Activated CD4-positive, alpha-beta T cell treated with anti-CD3 and anti-CD28 coated beads, Interleukin-2, amount 10 ng/mL, durations not matched to agents 7 days and 5 days (primary cell): ENCODE measurements at regions not wholly inside any gene's neighbourhood (a gene's known extent, or its start where the extent isn't known, plus 50 kb on each side); places are given as distances from the start of the nearest gene placed in this dataset.

Experiments used
- CTCF ChIA-PET: fragments of 350-600 bp; sonication (Branson Sonifier 250); formaldehyde crosslinking; loops from one replicate; lab custom pipeline; 2021; ENCODE audit warnings: antibody characterized with exemption; lab: Charles Lee
- POLR2A ChIA-PET: fragments of 350-600 bp; sonication (Branson Sonifier 250); formaldehyde crosslinking; loops from one replicate; lab custom pipeline; 2021; ENCODE audit warnings: antibody characterized with exemption; lab: Charles Lee
- DNase-seq: peaks from one replicate; pipeline ENCODE4 v3.0.0-alpha.2; 2020
- H3K27ac Mint-ChIP-seq: one replicate; pipeline ENCODE4 v1.8.0; 2021; ENCODE audit warnings: mild to moderate bottlenecking, moderate library complexity, mixed read lengths
- H3K27me3 Mint-ChIP-seq: one replicate; pipeline ENCODE4 v1.8.0; 2021; ENCODE audit warnings: mixed read lengths
- H3K36me3 Mint-ChIP-seq: one replicate; pipeline ENCODE4 v1.8.0; 2021; ENCODE audit warnings: low read depth, mixed read lengths
- H3K4me1 Mint-ChIP-seq: one replicate; pipeline ENCODE4 v1.8.0; 2021; ENCODE audit warnings: mixed read lengths
- H3K4me3 Mint-ChIP-seq: one replicate; pipeline ENCODE4 v1.8.0; 2021; ENCODE audit warnings: mild to moderate bottlenecking, moderate library complexity, mixed read lengths
- H3K9me3 Mint-ChIP-seq: one replicate; pipeline ENCODE4 v1.8.0; 2021; ENCODE audit warnings: mixed read lengths

GRCh38 chr2:217713395-217714286 lies 289.2 kb downstream of the TNS1 start:
- H3K27me3 Mint-ChIP-seq, result peaks cover 3% of the 10 kb centered on the region
- no peaks in the 10 kb centered on the region for H3K36me3 Mint-ChIP-seq
- no peak overlapping the region for H3K4me3 Mint-ChIP-seq
- ChIA-PET CTCF (interaction anchor here (0.6 to 2.2 kb wide), 7 partner anchors 10 to 1031 kb away, joined by 3 to 7 read pairs (median 4); no protein-coding TSS in a partner anchor), POLR2A (no interaction called here)
- no peak overlapping the region for H3K27ac Mint-ChIP-seq
- no peaks in the 10 kb centered on the region for H3K9me3 Mint-ChIP-seq
- DNase-seq, result peak; percentile 72
- peaks cover 2% of the 10 kb centered on the region for H3K4me1 Mint-ChIP-seq

GRCh38 chr2:217712431-217712830 lies 290.4 kb downstream of the TNS1 start:
- Mint-ChIP-seq H3K9me3 (no peaks in the 10 kb centered on the region), H3K36me3 (no peaks in the 10 kb centered on the region), H3K27ac (no peak overlapping the region), H3K4me1 (peaks cover 2% of the 10 kb centered on the region), H3K27me3 (no peaks in the 10 kb centered on the region), H3K4me3 (no peak overlapping the region)
- no peak for DNase-seq
- POLR2A ChIA-PET, result no interaction called here
- CTCF ChIA-PET, result interaction anchor here (0.9 to 1.6 kb wide), 4 partner anchors 19 to 1030 kb away, joined by 3 to 5 read pairs (median 4); no protein-coding TSS in a partner anchor

DNA sequence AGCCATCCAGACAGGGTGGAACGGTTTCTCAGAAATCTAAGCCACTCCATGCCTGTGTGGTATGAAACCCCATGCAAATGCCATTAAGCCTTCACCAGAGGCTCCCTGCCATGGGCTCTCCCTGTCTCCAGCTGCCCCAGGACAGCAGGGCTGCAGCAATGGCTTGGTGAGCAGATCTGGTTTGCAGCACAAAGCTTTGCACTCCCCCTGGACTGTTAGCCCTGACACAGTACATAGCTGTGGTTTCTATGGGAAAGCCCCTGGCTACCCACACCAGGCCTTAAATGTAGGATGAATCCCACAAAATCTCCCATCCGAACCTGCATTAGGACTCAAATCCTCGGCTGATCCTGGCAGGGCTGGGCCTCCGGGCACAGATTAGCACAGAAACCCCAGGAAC lies 291.6 kb downstream of the TNS1 start:
- Mint-ChIP-seq H3K27ac (no peak overlapping the region), H3K27me3 (no peaks in the 10 kb centered on the region), H3K4me3 (no peak overlapping the region), H3K36me3 (no peaks in the 10 kb centered on the region), H3K4me1 (peaks cover 2% of the 10 kb centered on the region), H3K9me3 (no peaks in the 10 kb centered on the region)
- CTCF ChIA-PET, result no interaction called here
- POLR2A ChIA-PET, result no interaction called here
- DNase-seq, result no peak

DNA sequence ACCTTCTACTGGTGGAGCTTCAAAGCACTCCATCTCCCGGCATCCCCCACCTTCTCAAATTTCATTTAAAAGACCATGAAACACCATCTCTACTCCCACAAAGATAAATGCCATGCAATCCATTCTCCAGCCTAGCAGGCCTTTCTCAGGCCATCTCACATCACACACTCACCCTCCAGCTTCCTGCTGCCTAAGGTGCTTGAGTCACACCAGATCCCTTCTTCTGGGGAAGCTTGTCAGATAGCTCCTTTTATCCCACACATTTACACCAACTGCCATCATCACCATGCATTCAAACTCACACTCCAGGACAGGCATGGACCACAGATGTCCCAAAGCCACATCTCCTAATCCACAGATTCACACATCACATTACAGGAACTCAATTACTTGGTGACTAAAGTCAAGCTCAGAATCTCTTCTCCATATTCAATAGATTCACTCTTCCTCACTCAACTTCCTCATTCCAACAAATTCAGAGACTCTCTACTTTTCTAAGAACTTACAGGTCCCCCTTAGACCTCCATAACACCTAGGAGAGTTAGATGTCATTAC lies 292.5 kb downstream of the TNS1 start:
- DNase-seq, result no peak
- Mint-ChIP-seq H3K9me3 (no peaks in the 10 kb centered on the region), H3K36me3 (no peaks in the 10 kb centered on the region), H3K27me3 (no peaks in the 10 kb centered on the region), H3K27ac (no peak overlapping the region), H3K4me3 (no peak overlapping the region), H3K4me1 (peaks cover 2% of the 10 kb centered on the region)
- POLR2A ChIA-PET, result no interaction called here
- CTCF ChIA-PET, result interaction anchor here (1.0 kb wide), 1 partner anchor 13 kb away, joined by 3 read pairs; no protein-coding TSS in a partner anchor

GRCh38 chr2:217709478-217710210 lies 293.2 kb downstream of the TNS1 start:
- H3K9me3 Mint-ChIP-seq, result no peaks in the 10 kb centered on the region
- DNase-seq, result no peak
- no peak overlapping the region for H3K27ac Mint-ChIP-seq
- H3K4me1 Mint-ChIP-seq, result peaks cover 1% of the 10 kb centered on the region
- H3K36me3 Mint-ChIP-seq, result no peaks in the 10 kb centered on the region
- H3K27me3 Mint-ChIP-seq, result peaks cover 3% of the 10 kb centered on the region
- H3K4me3 Mint-ChIP-seq, result no peak overlapping the region
- POLR2A ChIA-PET, result no interaction called here
- CTCF ChIA-PET, result interaction anchor here (1.0 kb wide), 1 partner anchor 14 kb away, joined by 3 read pairs; no protein-coding TSS in a partner anchor

DNA sequence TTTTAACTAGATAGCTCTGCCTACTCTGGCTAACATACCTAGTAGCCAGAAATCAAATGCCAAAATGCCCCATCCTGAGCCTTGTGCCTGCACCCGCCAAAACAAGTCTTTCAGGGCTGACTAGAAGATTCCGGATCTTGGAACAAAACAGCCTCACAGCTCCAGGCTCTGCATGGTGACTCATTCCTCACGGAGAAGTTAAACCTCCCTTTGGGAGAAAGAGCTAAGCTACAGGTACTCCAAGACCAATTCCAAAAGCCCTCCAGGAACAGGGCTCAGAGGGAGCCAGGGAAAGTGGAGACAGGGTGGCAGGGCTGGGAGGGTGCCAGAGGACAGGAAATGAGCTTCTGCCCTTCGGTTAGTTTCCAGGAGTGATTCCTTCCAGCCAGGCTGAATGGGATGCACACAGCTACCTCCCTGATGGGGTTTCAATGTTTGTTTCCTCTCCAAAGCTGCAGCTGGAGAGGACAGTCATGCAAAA lies 295.6 kb downstream of the TNS1 start:
- no peak overlapping the region for H3K4me3 Mint-ChIP-seq
- ChIA-PET CTCF (no interaction called here), POLR2A (no interaction called here)
- no peaks in the 10 kb centered on the region for H3K4me1 Mint-ChIP-seq
- no peaks in the 10 kb centered on the region for H3K36me3 Mint-ChIP-seq
- no peaks in the 10 kb centered on the region for H3K9me3 Mint-ChIP-seq
- H3K27ac Mint-ChIP-seq, result no peak overlapping the region
- peaks cover 6% of the 10 kb centered on the region for H3K27me3 Mint-ChIP-seq
- DNase-seq, result no peak

GRCh38 chr2:217706513-217706912 lies 296.3 kb downstream of the TNS1 start:
- H3K27ac Mint-ChIP-seq, result no peak overlapping the region
- CTCF ChIA-PET, result no interaction called here
- no peak overlapping the region for H3K4me3 Mint-ChIP-seq
- POLR2A ChIA-PET, result no interaction called here
- no peaks in the 10 kb centered on the region for H3K4me1 Mint-ChIP-seq
- H3K36me3 Mint-ChIP-seq, result no peaks in the 10 kb centered on the region
- H3K27me3 Mint-ChIP-seq, result peaks cover 6% of the 10 kb centered on the region
- H3K9me3 Mint-ChIP-seq, result no peaks in the 10 kb centered on the region
- DNase-seq, result no peak

GRCh38 chr2:217706095-217706494 lies 296.7 kb downstream of the TNS1 start:
- ChIA-PET POLR2A (no interaction called here), CTCF (no interaction called here)
- Mint-ChIP-seq H3K27ac (no peak overlapping the region), H3K4me3 (no peak overlapping the region), H3K27me3 (peaks cover 6% of the 10 kb centered on the region), H3K4me1 (no peaks in the 10 kb centered on the region), H3K9me3 (no peaks in the 10 kb centered on the region), H3K36me3 (no peaks in the 10 kb centered on the region)
- DNase-seq, result no peak

GRCh38 chr2:217705461-217705860 lies 297.3 kb downstream of the TNS1 start:
- Mint-ChIP-seq H3K27me3 (peaks cover 6% of the 10 kb centered on the region), H3K27ac (no peak overlapping the region), H3K36me3 (no peaks in the 10 kb centered on the region), H3K4me3 (no peak overlapping the region), H3K4me1 (no peaks in the 10 kb centered on the region), H3K9me3 (no peaks in the 10 kb centered on the region)
- POLR2A ChIA-PET, result no interaction called here
- no peak for DNase-seq
- CTCF ChIA-PET, result no interaction called here

DNA sequence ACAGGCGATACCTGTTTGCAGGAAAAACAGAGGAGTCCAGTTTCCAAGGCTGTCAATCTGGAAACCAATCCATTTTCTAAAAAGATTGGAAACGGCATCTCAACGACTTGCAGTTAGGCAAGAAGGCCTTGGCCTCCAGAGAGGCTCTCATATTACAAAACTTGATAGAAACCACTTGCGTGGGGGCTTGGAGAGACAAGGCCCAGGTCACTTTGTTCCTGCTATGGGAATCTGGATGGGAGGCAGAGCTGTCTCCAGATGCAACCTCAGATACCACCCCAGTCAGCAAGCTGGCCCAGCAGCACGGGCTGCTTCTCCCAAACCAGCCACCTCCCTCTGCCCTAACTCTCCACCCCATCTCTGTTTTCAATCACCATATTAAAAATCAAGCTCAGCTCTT lies 298.8 kb downstream of the TNS1 start:
- Mint-ChIP-seq H3K9me3 (no peaks in the 10 kb centered on the region), H3K4me1 (no peaks in the 10 kb centered on the region), H3K27ac (no peak overlapping the region), H3K27me3 (peaks cover 6% of the 10 kb centered on the region), H3K4me3 (no peak overlapping the region), H3K36me3 (no peaks in the 10 kb centered on the region)
- CTCF ChIA-PET, result no interaction called here
- POLR2A ChIA-PET, result no interaction called here
- DNase-seq, result no peak

- Mint-ChIP-seq H3K27ac (no peak overlapping the region), H3K36me3 (no peaks in the 10 kb centered on the region), H3K9me3 (no peaks in the 10 kb centered on the region), H3K27me3 (peaks cover 6% of the 10 kb centered on the region), H3K4me3 (no peak overlapping the region), H3K4me1 (no peaks in the 10 kb centered on the region)
- DNase-seq, result no peak
- ChIA-PET POLR2A (no interaction called here), CTCF (interaction anchor here (0.6 kb wide), 1 partner anchor 49 kb away, joined by 3 read pairs; no protein-coding TSS in a partner anchor)
Observed at GRCh38 chr2:217703102-217703501, 299.7 kb downstream of the TNS1 start.

GRCh38 chr2:217701622-217702021 lies 301.2 kb downstream of the TNS1 start:
- H3K4me3 Mint-ChIP-seq, result no peak overlapping the region
- POLR2A ChIA-PET, result no interaction called here
- CTCF ChIA-PET, result no interaction called here
- no peaks in the 10 kb centered on the region for H3K36me3 Mint-ChIP-seq
- H3K27me3 Mint-ChIP-seq, result peaks cover 6% of the 10 kb centered on the region
- no peaks in the 10 kb centered on the region for H3K4me1 Mint-ChIP-seq
- H3K27ac Mint-ChIP-seq, result no peak overlapping the region
- H3K9me3 Mint-ChIP-seq, result no peaks in the 10 kb centered on the region
- DNase-seq, result no peak

DNA sequence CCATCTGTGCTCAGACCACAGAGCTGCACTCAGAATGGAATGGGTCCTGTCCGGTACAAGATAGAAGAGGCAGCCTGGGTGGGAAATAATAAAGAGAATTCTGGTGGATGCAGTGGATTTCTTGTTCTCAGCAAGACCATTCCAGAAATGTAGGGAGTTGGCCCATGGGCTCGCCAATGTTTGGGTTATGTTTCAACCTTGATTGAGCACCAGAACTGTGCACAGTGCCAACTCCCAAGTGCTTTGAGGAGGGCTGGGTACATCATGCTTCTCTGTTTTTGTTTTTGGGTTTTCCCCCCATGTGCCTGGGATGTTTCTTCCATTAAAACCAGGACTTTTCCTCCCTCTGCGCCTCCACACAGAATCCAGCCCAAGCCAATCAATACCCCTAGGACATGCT lies 304.1 kb downstream of the TNS1 start:
- DNase-seq, result no peak
- H3K4me1 Mint-ChIP-seq, result no peaks in the 10 kb centered on the region
- peaks cover 3% of the 10 kb centered on the region for H3K9me3 Mint-ChIP-seq
- peaks cover 3% of the 10 kb centered on the region for H3K27me3 Mint-ChIP-seq
- no peak overlapping the region for H3K4me3 Mint-ChIP-seq
- POLR2A ChIA-PET, result no interaction called here
- no peak overlapping the region for H3K27ac Mint-ChIP-seq
- CTCF ChIA-PET, result interaction anchor here (1.1 kb wide), 1 partner anchor 14 kb away, joined by 3 read pairs; no protein-coding TSS in a partner anchor
- no peaks in the 10 kb centered on the region for H3K36me3 Mint-ChIP-seq
